ENCODE measurements at regions not wholly inside any gene's neighbourhood (a gene's known extent, or its start where the extent isn't known, plus 50 kb on each side); places are given as distances from the start of the nearest gene placed in this dataset.

DNA sequence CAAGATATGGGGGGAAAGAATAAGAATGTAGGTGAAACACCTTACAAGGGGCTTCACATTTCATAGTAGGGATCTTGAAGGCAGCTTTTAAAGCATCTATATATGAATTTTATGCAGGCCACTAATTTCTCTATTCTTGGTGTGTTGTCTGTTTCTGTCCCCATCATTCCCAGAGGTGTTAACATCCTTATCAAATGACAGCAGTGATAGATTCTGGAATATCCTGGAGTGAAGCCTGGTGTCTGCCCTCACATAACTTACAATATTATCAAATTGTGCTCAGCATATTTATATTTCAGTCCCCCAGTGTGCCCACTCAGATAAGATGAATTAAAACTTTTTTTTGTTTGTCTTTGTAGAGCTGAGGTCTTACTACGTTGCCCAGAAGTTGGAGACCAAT, 486.2 kb downstream of the EPHA4 start:
- no peak overlapping the region for H2AFZ ChIP-seq (ENCODE audit: low read depth, low read length)
- TF ChIP-seq EZH2 (IDR thresholded peaks at IDR 0.05; ENCODE audit: borderline replicate concordance, insufficient read depth, low read length, poor library complexity, severe bottlenecking) (no peak), REST (IDR thresholded peaks at IDR 0.05; ENCODE audit: borderline replicate concordance) (no peak), MXI1 (conservative IDR thresholded peaks at IDR 0.05; ENCODE audit: poor library complexity, severe bottlenecking) (no peak), RAD21 (conservative IDR thresholded peaks at IDR 0.05) (no peak), SMC3 (conservative IDR thresholded peaks at IDR 0.05; ENCODE audit: poor library complexity) (no peak)

GRCh38 chr2:221087779-221088178, 484.3 kb downstream of the EPHA4 start:
- H3K4me2 ChIP-seq (ENCODE audit: low read length), result no peak overlapping the region
- H4K20me1 ChIP-seq (ENCODE audit: insufficient read depth), result no peaks in the 10 kb centered on the region
- no peak for TF ChIP-seq RAD21 (conservative IDR thresholded peaks at IDR 0.05)
- TF ChIP-seq REST (IDR thresholded peaks at IDR 0.05; ENCODE audit: borderline replicate concordance), result no peak
- TF ChIP-seq, protein P1, sequence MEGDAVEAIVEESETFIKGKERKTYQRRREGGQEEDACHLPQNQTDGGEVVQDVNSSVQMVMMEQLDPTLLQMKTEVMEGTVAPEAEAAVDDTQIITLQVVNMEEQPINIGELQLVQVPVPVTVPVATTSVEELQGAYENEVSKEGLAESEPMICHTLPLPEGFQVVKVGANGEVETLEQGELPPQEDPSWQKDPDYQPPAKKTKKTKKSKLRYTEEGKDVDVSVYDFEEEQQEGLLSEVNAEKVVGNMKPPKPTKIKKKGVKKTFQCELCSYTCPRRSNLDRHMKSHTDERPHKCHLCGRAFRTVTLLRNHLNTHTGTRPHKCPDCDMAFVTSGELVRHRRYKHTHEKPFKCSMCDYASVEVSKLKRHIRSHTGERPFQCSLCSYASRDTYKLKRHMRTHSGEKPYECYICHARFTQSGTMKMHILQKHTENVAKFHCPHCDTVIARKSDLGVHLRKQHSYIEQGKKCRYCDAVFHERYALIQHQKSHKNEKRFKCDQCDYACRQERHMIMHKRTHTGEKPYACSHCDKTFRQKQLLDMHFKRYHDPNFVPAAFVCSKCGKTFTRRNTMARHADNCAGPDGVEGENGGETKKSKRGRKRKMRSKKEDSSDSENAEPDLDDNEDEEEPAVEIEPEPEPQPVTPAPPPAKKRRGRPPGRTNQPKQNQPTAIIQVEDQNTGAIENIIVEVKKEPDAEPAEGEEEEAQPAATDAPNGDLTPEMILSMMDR (IDR thresholded peaks at IDR 0.05; ENCODE audit: poor library complexity, severe bottlenecking), result no peak
- no peak for TF ChIP-seq SMC3 (conservative IDR thresholded peaks at IDR 0.05; ENCODE audit: poor library complexity)
- H3K4me3 ChIP-seq (ENCODE audit: low read length), result no peak overlapping the region
- no peak overlapping the region for H3K9ac ChIP-seq (ENCODE audit: low read length)
- H3K9me2 ChIP-seq (ENCODE audit: insufficient read depth, low read length), result no peaks in the 10 kb centered on the region
- no peak overlapping the region for H3K27ac ChIP-seq (ENCODE audit: low read length)
- no peaks in the 10 kb centered on the region for H3K79me2 ChIP-seq (replicated peaks; ENCODE audit: insufficient read depth, low read length)
- H3K27me3 ChIP-seq (ENCODE audit: insufficient read depth, low read depth, low read length), result no peaks in the 10 kb centered on the region
- no peak overlapping the region for H2AFZ ChIP-seq (ENCODE audit: low read depth, low read length)
- H3K9me3 ChIP-seq (ENCODE audit: low read length), result no peaks in the 10 kb centered on the region
- no peaks in the 10 kb centered on the region for H3K36me3 ChIP-seq (ENCODE audit: insufficient read depth, low read length)
- no peaks in the 10 kb centered on the region for H3F3A ChIP-seq (ENCODE audit: insufficient read depth, low read length, poor library complexity, severe bottlenecking)

More for the DNA sequence above, 486.2 kb downstream of the EPHA4 start:
- Histone ChIP-seq H3K9ac (ENCODE audit: low read length) (no peak overlapping the region), H4K20me1 (ENCODE audit: insufficient read depth) (no peaks in the 10 kb centered on the region), H3K4me2 (ENCODE audit: low read length) (no peak overlapping the region), H3K4me3 (ENCODE audit: low read length) (no peak overlapping the region), H3K27me3 (ENCODE audit: insufficient read depth, low read depth, low read length) (no peaks in the 10 kb centered on the region), H3K36me3 (ENCODE audit: insufficient read depth, low read length) (no peaks in the 10 kb centered on the region), H3K27ac (ENCODE audit: low read length) (no peak overlapping the region), H3K79me2 (replicated peaks; ENCODE audit: insufficient read depth, low read length) (no peaks in the 10 kb centered on the region), H3K9me3 (ENCODE audit: low read length) (no peaks in the 10 kb centered on the region), H3K9me2 (ENCODE audit: insufficient read depth, low read length) (no peaks in the 10 kb centered on the region), H3F3A (ENCODE audit: insufficient read depth, low read length, poor library complexity, severe bottlenecking) (no peaks in the 10 kb centered on the region)
